Heart left ventricle (tissue), 16 donors: ENCODE measurements at regions not wholly inside any gene's neighbourhood (a gene's known extent, or its start where the extent isn't known, plus 50 kb on each side); places are given as distances from the start of the nearest gene placed in this dataset.

ENCODE experiments used
- ATAC-seq, 4 donors: fragments of 200-7000 bp; cut with Tn5 transposase; one replicate each; pipeline ENCODE4 v1.9.1; 2020 to 2022; ENCODE audit warnings: moderate library complexity in 4 of 4, mild to moderate bottlenecking in 3 of 4, moderate number of reproducible peaks in 1 of 4
- DNase-seq, 5 donors: peaks; one replicate each; pipeline ENCODE4 v3.0.0-alpha.2; 2020
- H3K27ac ChIP-seq, 12 donors: fragments of 200-600 bp; sonication (generic) in 4 of 12; one replicate each; pipeline versions ENCODE4 v1.5.0 to v1.8.0; 2016 to 2022; ENCODE audit warnings: mild to moderate bottlenecking in 2 of 12
- H3K27me3 ChIP-seq, 9 donors: fragments of 200-600 bp; sonication (generic) in 2 of 9; one replicate each; pipeline versions ENCODE4 v1.5.1 to v1.8.0; 2016 to 2022; ENCODE audit warnings: mild to moderate bottlenecking in 3 of 9
- H3K36me3 ChIP-seq, 9 donors: fragments of 200-600 bp; sonication (generic) in 2 of 9; one replicate each; pipeline versions ENCODE4 v1.5.0 to v1.8.0; 2018 to 2022; ENCODE audit warnings: mild to moderate bottlenecking in 2 of 9
- H3K4me1 ChIP-seq, 12 donors: fragments of 200-600 bp; sonication (generic) in 4 of 12; one replicate each; pipeline versions ENCODE4 v1.5.0 to v1.8.0; 2016 to 2022; ENCODE audit warnings: mild to moderate bottlenecking in 3 of 12
- H3K4me3 ChIP-seq, 12 donors: fragments of 200-600 bp; sonication (generic) in 4 of 12; one replicate each; pipeline versions ENCODE4 v1.5.0 to v1.8.0; 2017 to 2022; ENCODE audit warnings: mild to moderate bottlenecking in 9 of 12, moderate library complexity in 4 of 12
- H3K9me3 ChIP-seq, 12 donors: fragments of 200-600 bp; sonication (generic) in 4 of 12; one replicate each; pipeline versions ENCODE4 v1.5.0 to v1.8.0; 2016 to 2022; ENCODE audit warnings: mild to moderate bottlenecking in 1 of 12
- POLR2A ChIP-seq, 2 donors: fragments of 450-650 bp; IDR thresholded peaks; one replicate each; pipeline ENCODE4 v1.6.1; 2017; ENCODE audit warnings: antibody characterized with exemption in 2 of 2, mild to moderate bottlenecking in 2 of 2, moderate library complexity in 2 of 2
- WGBS, 4 donors: extraction: QIAGEN DNeasy Blood & Tissue Kit in 2 of 4; methylation state at CpG; one replicate each; pipeline versions ENCODE4 v1.1.5 to v1.1.7; 2013 to 2018; 5-methylcytosine and 5-hydroxymethylcytosine counted together
- intact Hi-C, 10 donors: fragments of 100-400 bp; cut with DNase I; formaldehyde crosslinking; loops; one replicate each; pipeline versions ENCODE4 v1.11.1 to v1.14.2; 2022
- TF ChIP-seq, protein P1 (sequence below), 12 donors: fragments of 200-600 bp; sonication (generic) in 4 of 12; IDR thresholded peaks; one replicate each; pipeline versions ENCODE4 v1.5.0 to v1.8.0; 2018 to 2022; ENCODE audit warnings: antibody characterized with exemption in 12 of 12, mild to moderate bottlenecking in 5 of 12
- donor health status: ischemic (EF 13 %, LVEDD 7.1; RV severe dilation, severe dysfunction).
- donor health status: healthy with polysubstance abuse.
- donor health status: DM: no; HTN: yes; CAD: no.
- donor health status: DM: no; HTN: no; CAD: no.
- donor health status: ischemic (EF 25% LVEDD 6.9; RV normal size, moderate dysfunction).
- donor health status: ischemic (EF 25% LVEDD 5.7; RV mildly dilated, moderate dysfunction).
- donor health status: healthy.
- donor health status: DM: yes; HTN: yes; CAD: no.
- donor health status: ischemic (EF 35%, LVEDD 5.7; RV mildly dilated, moderate dysfunction).
- donor health status: nonischemic (EF 11% LVEDD 7.7; RV severe dilation, severe dysfunction).
- donor health status: DM: yes; HTN: yes; CAD: no.
- donor health status: PGD.
- donor health status: ischemic (EF 29% LVEDD 5.4; RV normal size, mild dysfunction).
- donor health status: nonischemic (EF 23%, LVEDD 6.1; RV moderate dilation, normal function).

DNA sequence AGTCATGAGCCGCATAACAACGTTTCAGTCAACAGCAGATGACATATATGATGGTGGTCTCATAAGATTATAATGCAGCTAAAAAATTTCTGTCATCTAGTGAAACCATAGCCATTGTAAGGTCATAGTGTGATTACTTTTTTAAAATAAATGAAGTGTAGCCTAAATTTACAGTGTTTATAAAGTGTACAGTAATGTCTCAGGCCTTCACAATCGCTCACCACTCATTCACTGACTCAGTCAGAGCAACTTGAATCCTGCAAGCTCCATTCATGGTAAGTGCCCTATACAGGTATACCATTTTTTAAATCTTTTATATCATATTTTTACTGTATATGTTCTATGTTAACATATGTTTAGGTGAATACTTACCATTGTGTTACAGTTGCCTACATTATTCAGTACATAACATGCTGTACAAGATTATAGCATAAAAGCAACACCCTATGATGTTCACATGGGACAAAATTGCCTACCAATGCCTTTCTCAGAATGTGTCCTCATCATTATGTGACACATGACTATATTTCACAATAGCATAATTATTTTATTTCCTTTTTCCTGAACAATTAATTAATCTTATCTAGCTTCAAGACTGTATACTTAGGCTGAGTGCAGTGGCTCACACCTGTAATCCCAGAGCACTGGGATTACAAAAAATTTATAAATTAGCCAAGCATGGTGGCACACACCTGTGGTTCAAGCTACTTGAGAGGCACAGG lies 1115.9 kb upstream of the ZEB2 start:
- no peak for TF ChIP-seq POLR2A (IDR thresholded peaks at IDR 0.05)
- TF ChIP-seq, protein P1, sequence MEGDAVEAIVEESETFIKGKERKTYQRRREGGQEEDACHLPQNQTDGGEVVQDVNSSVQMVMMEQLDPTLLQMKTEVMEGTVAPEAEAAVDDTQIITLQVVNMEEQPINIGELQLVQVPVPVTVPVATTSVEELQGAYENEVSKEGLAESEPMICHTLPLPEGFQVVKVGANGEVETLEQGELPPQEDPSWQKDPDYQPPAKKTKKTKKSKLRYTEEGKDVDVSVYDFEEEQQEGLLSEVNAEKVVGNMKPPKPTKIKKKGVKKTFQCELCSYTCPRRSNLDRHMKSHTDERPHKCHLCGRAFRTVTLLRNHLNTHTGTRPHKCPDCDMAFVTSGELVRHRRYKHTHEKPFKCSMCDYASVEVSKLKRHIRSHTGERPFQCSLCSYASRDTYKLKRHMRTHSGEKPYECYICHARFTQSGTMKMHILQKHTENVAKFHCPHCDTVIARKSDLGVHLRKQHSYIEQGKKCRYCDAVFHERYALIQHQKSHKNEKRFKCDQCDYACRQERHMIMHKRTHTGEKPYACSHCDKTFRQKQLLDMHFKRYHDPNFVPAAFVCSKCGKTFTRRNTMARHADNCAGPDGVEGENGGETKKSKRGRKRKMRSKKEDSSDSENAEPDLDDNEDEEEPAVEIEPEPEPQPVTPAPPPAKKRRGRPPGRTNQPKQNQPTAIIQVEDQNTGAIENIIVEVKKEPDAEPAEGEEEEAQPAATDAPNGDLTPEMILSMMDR (IDR thresholded peaks at IDR 0.05), result no peak
- Histone ChIP-seq H3K4me3 (no peak overlapping the region), H3K27me3 (no peaks in the 10 kb centered on the region), H3K27ac (no peak overlapping the region), H3K36me3 (no peaks in the 10 kb centered on the region), H3K9me3 (no peaks in the 10 kb centered on the region), H3K4me1 (peaks cover 0 to 6% (median 0%) of the 10 kb centered on the region in 12 donors)
- DNase-seq (no peak), ATAC-seq (no peak)
- intact Hi-C loops, result no loop called here
- WGBS, 4 donors, result 82 to 93% (median 91%) methylated on average over 3 of the region's 3 CpGs

DNA sequence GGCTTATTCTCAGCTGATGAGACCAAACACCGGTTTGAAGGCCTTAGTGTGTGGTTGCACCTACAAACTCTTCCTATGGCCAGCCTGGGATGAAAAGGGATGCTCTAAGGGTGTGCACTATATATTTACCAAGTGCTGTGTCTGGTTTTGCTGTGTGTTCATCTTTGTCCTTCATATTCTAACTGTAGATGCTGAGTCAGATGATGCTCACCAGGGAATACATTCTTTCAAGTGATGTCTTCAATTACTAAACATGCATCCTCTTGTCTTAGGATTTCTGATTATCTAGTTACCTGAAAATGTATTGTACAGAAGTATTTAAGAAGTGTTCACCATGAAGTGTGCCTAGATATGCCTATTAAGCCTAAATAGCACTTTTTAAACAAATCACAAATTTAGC lies 1111.6 kb upstream of the ZEB2 start:
- ATAC-seq (no peak), DNase-seq (no peak)
- intact Hi-C loops, result no loop called here
- Histone ChIP-seq H3K4me1 (no peaks in the 10 kb centered on the region), H3K9me3 (no peaks in the 10 kb centered on the region), H3K36me3 (no peaks in the 10 kb centered on the region), H3K27ac (no peak overlapping the region), H3K27me3 (no peaks in the 10 kb centered on the region), H3K4me3 (no peak overlapping the region)
- 81 to 92% (median 92%) methylated on average over 1 of the region's 1 CpG for WGBS, 4 donors
- TF ChIP-seq, protein P1 (IDR thresholded peaks at IDR 0.05), result no peak

DNA sequence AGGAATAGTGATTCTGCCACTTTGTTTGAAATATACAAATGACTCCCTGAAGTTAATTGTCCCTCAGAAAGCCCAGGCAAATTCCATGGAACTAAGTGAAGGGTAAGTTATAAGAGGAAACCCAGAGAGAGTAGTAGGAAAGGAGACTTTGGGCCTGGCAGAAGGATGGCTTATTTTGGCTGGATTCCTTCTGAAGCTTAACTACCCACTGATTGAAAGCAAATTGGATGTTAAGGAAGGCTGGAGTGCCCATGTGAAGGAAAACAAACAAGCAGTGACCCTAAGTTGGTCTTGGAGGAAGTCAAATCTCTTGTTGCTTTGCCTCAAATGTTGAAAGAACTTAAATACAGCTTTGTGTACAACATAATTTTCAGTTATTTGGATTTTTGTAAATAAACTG lies 1106.4 kb upstream of the ZEB2 start:
- Histone ChIP-seq H3K9me3 (no peaks in the 10 kb centered on the region), H3K4me1 (no peaks in the 10 kb centered on the region), H3K27me3 (no peaks in the 10 kb centered on the region), H3K27ac (no peak overlapping the region), H3K36me3 (no peaks in the 10 kb centered on the region), H3K4me3 (no peak overlapping the region)
- TF ChIP-seq, protein P1 (IDR thresholded peaks at IDR 0.05), result no peak
- no peak for TF ChIP-seq POLR2A (IDR thresholded peaks at IDR 0.05)
- intact Hi-C loops, result no loop called here
- ATAC-seq (no peak), DNase-seq (no peak)

DNA sequence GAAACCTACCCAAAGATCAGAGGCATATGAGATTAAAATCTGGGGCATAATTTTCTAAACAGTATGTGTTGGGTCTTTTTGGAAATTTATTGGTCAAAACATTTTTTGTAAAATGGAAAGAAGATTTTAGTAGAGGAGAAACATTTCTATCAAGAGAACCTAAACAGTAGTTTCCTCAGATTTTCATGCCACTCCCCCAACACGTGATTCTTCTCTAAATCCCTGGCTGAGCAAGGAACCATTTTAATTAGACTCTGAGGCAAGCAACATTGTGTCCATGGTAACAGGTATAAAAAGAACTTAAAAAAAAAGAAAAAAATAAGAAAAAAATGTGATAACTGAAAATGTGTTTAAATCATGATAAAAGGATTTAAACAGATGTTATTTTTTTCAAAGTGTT lies 1105.2 kb upstream of the ZEB2 start:
- intact Hi-C loops, result no loop called here
- Histone ChIP-seq H3K4me1 (no peaks in the 10 kb centered on the region), H3K4me3 (no peak overlapping the region), H3K27ac (no peak overlapping the region), H3K9me3 (no peaks in the 10 kb centered on the region), H3K27me3 (no peaks in the 10 kb centered on the region), H3K36me3 (no peaks in the 10 kb centered on the region)
- TF ChIP-seq, protein P1 (IDR thresholded peaks at IDR 0.05), result no peak
- TF ChIP-seq POLR2A (IDR thresholded peaks at IDR 0.05), result no peak
- ATAC-seq (no peak), DNase-seq (no peak)
- WGBS, 4 donors, result 71 to 89% (median 77%) methylated on average over 1 of the region's 1 CpG
